Chondrocyte (in vitro differentiated cells): ENCODE measurements at regions not wholly inside any gene's neighbourhood (a gene's known extent, or its start where the extent isn't known, plus 50 kb on each side); places are given as distances from the start of the nearest gene placed in this dataset.

Source experiments
- DNase-seq: peaks from one replicate; pipeline ENCODE4 v3.0.0; 2021; ENCODE audit warnings: mixed read lengths, low spot score
- H3K27ac Mint-ChIP-seq: one replicate; pipeline ENCODE4 v1.8.0; 2021; ENCODE audit warnings: mild to moderate bottlenecking, moderate library complexity, mixed read lengths; ENCODE audit not compliant: unreplicated experiment
- H3K27me3 Mint-ChIP-seq: 2 replicates; pipeline ENCODE4 v1.8.0; 2021; ENCODE audit warnings: low read depth, mixed read lengths
- H3K36me3 Mint-ChIP-seq: 2 replicates; pipeline ENCODE4 v1.8.0; 2021; ENCODE audit warnings: low read depth, mixed read lengths
- H3K4me1 Mint-ChIP-seq: 2 replicates; pipeline ENCODE4 v1.8.0; 2021; ENCODE audit warnings: low read depth, mild to moderate bottlenecking, mixed read lengths
- H3K4me3 Mint-ChIP-seq: one replicate; pipeline ENCODE4 v1.8.0; 2021; ENCODE audit warnings: mild to moderate bottlenecking, moderate library complexity, mixed read lengths; ENCODE audit not compliant: unreplicated experiment
- H3K9me3 Mint-ChIP-seq: 2 replicates; pipeline ENCODE4 v1.8.0; 2021; ENCODE audit warnings: low read depth, mixed read lengths
- CTCF ChIP-seq: fragments of 200-600 bp; sonication (generic); IDR thresholded peaks from 2 replicates; pipeline ENCODE4 v1.5.0; 2021; ENCODE audit warnings: antibody characterized with exemption, mild to moderate bottlenecking, moderate library complexity

GRCh38 chr13:30024125-30024865 is 173.9 kb upstream of the UBL3 start:
- no peak for DNase-seq
- H3K27ac Mint-ChIP-seq, result no peak overlapping the region
- H3K36me3 Mint-ChIP-seq, result peaks cover 2% of the 10 kb centered on the region
- no peaks in the 10 kb centered on the region for H3K9me3 Mint-ChIP-seq
- H3K4me1 Mint-ChIP-seq, result peaks cover 44% of the 10 kb centered on the region
- TF ChIP-seq CTCF, result no peak
- H3K27me3 Mint-ChIP-seq, result no peaks in the 10 kb centered on the region
- H3K4me3 Mint-ChIP-seq, result no peak overlapping the region

- TF ChIP-seq CTCF, result no peak
- Mint-ChIP-seq H3K4me1 (peaks cover 44% of the 10 kb centered on the region), H3K9me3 (no peaks in the 10 kb centered on the region), H3K27ac (no peak overlapping the region), H3K27me3 (no peaks in the 10 kb centered on the region), H3K36me3 (peaks cover 2% of the 10 kb centered on the region), H3K4me3 (no peak overlapping the region)
- no peak for DNase-seq
Measured at GRCh38 chr13:30023196-30023895, 172.9 kb upstream of the UBL3 start.

- TF ChIP-seq CTCF, result no peak
- no peaks in the 10 kb centered on the region for H3K27me3 Mint-ChIP-seq
- peaks cover 2% of the 10 kb centered on the region for H3K36me3 Mint-ChIP-seq
- H3K4me3 Mint-ChIP-seq, result no peak overlapping the region
- no peaks in the 10 kb centered on the region for H3K9me3 Mint-ChIP-seq
- no peak for DNase-seq
- no peak overlapping the region for H3K27ac Mint-ChIP-seq
- H3K4me1 Mint-ChIP-seq, result peaks cover 47% of the 10 kb centered on the region
Measured at GRCh38 chr13:30022796-30023195, 172.4 kb upstream of the UBL3 start.

GRCh38 chr13:30022256-30022655 is 171.8 kb upstream of the UBL3 start:
- Mint-ChIP-seq H3K36me3 (peaks cover 2% of the 10 kb centered on the region), H3K4me1 (peaks cover 44% of the 10 kb centered on the region), H3K27ac (no peak overlapping the region), H3K9me3 (no peaks in the 10 kb centered on the region), H3K27me3 (no peaks in the 10 kb centered on the region), H3K4me3 (no peak overlapping the region)
- DNase-seq, result no peak
- no peak for TF ChIP-seq CTCF

GRCh38 chr13:30021611-30022010 is 171.2 kb upstream of the UBL3 start:
- peaks cover 2% of the 10 kb centered on the region for H3K36me3 Mint-ChIP-seq
- no peak for DNase-seq
- H3K27ac Mint-ChIP-seq, result no peak overlapping the region
- H3K4me3 Mint-ChIP-seq, result no peak overlapping the region
- H3K4me1 Mint-ChIP-seq, result peaks cover 44% of the 10 kb centered on the region
- H3K9me3 Mint-ChIP-seq, result no peaks in the 10 kb centered on the region
- no peaks in the 10 kb centered on the region for H3K27me3 Mint-ChIP-seq
- no peak for TF ChIP-seq CTCF
